Mesothelial cell of epicardium (in vitro differentiated cells): ENCODE measurements at regions not wholly inside any gene's neighbourhood (a gene's known extent, or its start where the extent isn't known, plus 50 kb on each side); places are given as distances from the start of the nearest gene placed in this dataset.

Experiments used
- DNase-seq, 2 experiments: peaks; one replicate each; pipeline ENCODE4 v3.0.0; 2021; ENCODE audit warnings: low spot score in 2 of 2; ENCODE audit not compliant: unreplicated experiment in 2 of 2
- H3K27ac Mint-ChIP-seq: 2 replicates; pipeline ENCODE4 v1.8.0; 2021; ENCODE audit warnings: mixed read lengths
- H3K27me3 Mint-ChIP-seq: 2 replicates; pipeline ENCODE4 v1.8.0; 2021; ENCODE audit warnings: low read depth, mixed read lengths
- H3K36me3 Mint-ChIP-seq: 2 replicates; pipeline ENCODE4 v1.8.0; 2021; ENCODE audit warnings: mixed read lengths
- H3K4me1 Mint-ChIP-seq: 2 replicates; pipeline ENCODE4 v1.8.0; 2021; ENCODE audit warnings: mixed read lengths
- H3K4me3 Mint-ChIP-seq: 2 replicates; pipeline ENCODE4 v1.8.0; 2021; ENCODE audit warnings: mild to moderate bottlenecking, moderate library complexity, mixed read lengths
- H3K9me3 Mint-ChIP-seq: 2 replicates; pipeline ENCODE4 v1.8.0; 2021; ENCODE audit warnings: mixed read lengths
- CTCF ChIP-seq: fragments of 200-600 bp; sonication (generic); IDR thresholded peaks from one replicate; pipeline ENCODE4 v1.5.0; 2021; ENCODE audit warnings: antibody characterized with exemption; ENCODE audit not compliant: unreplicated experiment

- H3K36me3 Mint-ChIP-seq = no peaks in the 10 kb centered on the region
- H3K9me3 Mint-ChIP-seq = no peaks in the 10 kb centered on the region
- no peaks in the 10 kb centered on the region for H3K27me3 Mint-ChIP-seq
- H3K4me3 Mint-ChIP-seq = no peak overlapping the region
- no peak for TF ChIP-seq CTCF
- DNase-seq = no peak
- H3K4me1 Mint-ChIP-seq = peaks cover 12% of the 10 kb centered on the region
- H3K27ac Mint-ChIP-seq = no peak overlapping the region
Observed at GRCh38 chr12:30846776-30847175, 79.8 kb upstream of the TSPAN11 start.

- no peak overlapping the region for H3K27ac Mint-ChIP-seq
- peaks cover 6% of the 10 kb centered on the region for H3K4me1 Mint-ChIP-seq
- no peaks in the 10 kb centered on the region for H3K36me3 Mint-ChIP-seq
- no peaks in the 10 kb centered on the region for H3K9me3 Mint-ChIP-seq
- no peak for TF ChIP-seq CTCF
- DNase-seq = no peak
- no peaks in the 10 kb centered on the region for H3K27me3 Mint-ChIP-seq
- H3K4me3 Mint-ChIP-seq = no peak overlapping the region
Observed at GRCh38 chr12:30845676-30846075, 80.9 kb upstream of the TSPAN11 start.

GRCh38 chr12:30843211-30843610 is 83.3 kb upstream of the TSPAN11 start:
- no peak for TF ChIP-seq CTCF
- no peaks in the 10 kb centered on the region for H3K36me3 Mint-ChIP-seq
- no peak overlapping the region for H3K4me3 Mint-ChIP-seq
- H3K4me1 Mint-ChIP-seq = peaks cover 6% of the 10 kb centered on the region
- no peak for DNase-seq
- peaks cover 11% of the 10 kb centered on the region for H3K27me3 Mint-ChIP-seq
- no peaks in the 10 kb centered on the region for H3K9me3 Mint-ChIP-seq
- H3K27ac Mint-ChIP-seq = no peak overlapping the region

GRCh38 chr12:30840715-30841114 is 85.8 kb upstream of the TSPAN11 start:
- no peak for TF ChIP-seq CTCF
- no peaks in the 10 kb centered on the region for H3K36me3 Mint-ChIP-seq
- DNase-seq = no peak
- peaks cover 31% of the 10 kb centered on the region for H3K27me3 Mint-ChIP-seq
- H3K4me3 Mint-ChIP-seq = no peak overlapping the region
- peaks cover 4% of the 10 kb centered on the region for H3K4me1 Mint-ChIP-seq
- no peaks in the 10 kb centered on the region for H3K9me3 Mint-ChIP-seq
- no peak overlapping the region for H3K27ac Mint-ChIP-seq

GRCh38 chr12:30839643-30840220 is 85.0 kb upstream of the CAPRIN2 start:
- H3K27me3 Mint-ChIP-seq = peaks cover 40% of the 10 kb centered on the region

More at GRCh38 chr12:30839643-30840220, 85.0 kb upstream of the CAPRIN2 start:
- H3K4me3 Mint-ChIP-seq = no peak overlapping the region
- no peaks in the 10 kb centered on the region for H3K9me3 Mint-ChIP-seq
- peaks cover 4% of the 10 kb centered on the region for H3K4me1 Mint-ChIP-seq
- DNase-seq = no peak
- no peak for TF ChIP-seq CTCF
- H3K27ac Mint-ChIP-seq = no peak overlapping the region
- H3K36me3 Mint-ChIP-seq = no peaks in the 10 kb centered on the region
